ENCODE measurements at regions not wholly inside any gene's neighbourhood (a gene's known extent, or its start where the extent isn't known, plus 50 kb on each side); places are given as distances from the start of the nearest gene placed in this dataset.

DNA sequence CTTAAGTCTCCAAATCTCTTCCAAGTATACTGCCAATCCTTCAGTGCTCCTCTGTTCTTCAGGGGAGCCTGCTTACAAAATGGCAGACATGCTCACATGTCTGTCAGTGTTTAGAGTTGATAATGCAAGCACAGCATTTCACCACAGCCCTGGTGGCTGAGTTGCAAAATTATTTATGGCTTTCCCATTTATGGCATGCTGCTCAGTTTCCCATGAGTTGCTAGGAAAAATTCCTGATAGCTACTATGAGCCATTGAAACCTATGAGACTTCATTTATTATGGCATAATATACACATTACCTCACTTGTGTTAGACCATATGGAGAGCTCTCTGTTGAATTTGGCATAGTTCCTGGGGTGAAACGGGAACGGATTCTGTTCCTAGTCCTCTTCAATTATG is 448.7 kb upstream of the TCF4 start:
- Histone ChIP-seq H3K27ac (no peak overlapping the region), H3K36me3 (no peaks in the 10 kb centered on the region), H3K27me3 (no peaks in the 10 kb centered on the region), H3K4me3 (no peak overlapping the region), H3K4me1 (no peaks in the 10 kb centered on the region), H3K9me3 (peaks cover 0 to 4% of the 10 kb centered on the region in 2 donors)
- ATAC-seq (no peak), DNase-seq (no peak)
- intact Hi-C loops (cut with DNase I) = no loop called here
- TF ChIP-seq, protein P1, sequence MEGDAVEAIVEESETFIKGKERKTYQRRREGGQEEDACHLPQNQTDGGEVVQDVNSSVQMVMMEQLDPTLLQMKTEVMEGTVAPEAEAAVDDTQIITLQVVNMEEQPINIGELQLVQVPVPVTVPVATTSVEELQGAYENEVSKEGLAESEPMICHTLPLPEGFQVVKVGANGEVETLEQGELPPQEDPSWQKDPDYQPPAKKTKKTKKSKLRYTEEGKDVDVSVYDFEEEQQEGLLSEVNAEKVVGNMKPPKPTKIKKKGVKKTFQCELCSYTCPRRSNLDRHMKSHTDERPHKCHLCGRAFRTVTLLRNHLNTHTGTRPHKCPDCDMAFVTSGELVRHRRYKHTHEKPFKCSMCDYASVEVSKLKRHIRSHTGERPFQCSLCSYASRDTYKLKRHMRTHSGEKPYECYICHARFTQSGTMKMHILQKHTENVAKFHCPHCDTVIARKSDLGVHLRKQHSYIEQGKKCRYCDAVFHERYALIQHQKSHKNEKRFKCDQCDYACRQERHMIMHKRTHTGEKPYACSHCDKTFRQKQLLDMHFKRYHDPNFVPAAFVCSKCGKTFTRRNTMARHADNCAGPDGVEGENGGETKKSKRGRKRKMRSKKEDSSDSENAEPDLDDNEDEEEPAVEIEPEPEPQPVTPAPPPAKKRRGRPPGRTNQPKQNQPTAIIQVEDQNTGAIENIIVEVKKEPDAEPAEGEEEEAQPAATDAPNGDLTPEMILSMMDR (IDR thresholded peaks at IDR 0.05) = no peak

- H3K27ac ChIP-seq = no peak overlapping the region
- no peaks in the 10 kb centered on the region for H3K36me3 ChIP-seq
- H3K9me3 ChIP-seq = peaks cover 0 to 4% of the 10 kb centered on the region in 2 donors
- intact Hi-C loops (cut with DNase I) = no loop called here
- no peaks in the 10 kb centered on the region for H3K4me1 ChIP-seq
- no peaks in the 10 kb centered on the region for H3K27me3 ChIP-seq
- ATAC-seq = no peak
- no peak for DNase-seq
- TF ChIP-seq, protein P1 (IDR thresholded peaks at IDR 0.05) = no peak
- H3K4me3 ChIP-seq = no peak overlapping the region
Observed at GRCh38 chr18:56035546-56035945, 447.6 kb upstream of the TCF4 start.

DNA sequence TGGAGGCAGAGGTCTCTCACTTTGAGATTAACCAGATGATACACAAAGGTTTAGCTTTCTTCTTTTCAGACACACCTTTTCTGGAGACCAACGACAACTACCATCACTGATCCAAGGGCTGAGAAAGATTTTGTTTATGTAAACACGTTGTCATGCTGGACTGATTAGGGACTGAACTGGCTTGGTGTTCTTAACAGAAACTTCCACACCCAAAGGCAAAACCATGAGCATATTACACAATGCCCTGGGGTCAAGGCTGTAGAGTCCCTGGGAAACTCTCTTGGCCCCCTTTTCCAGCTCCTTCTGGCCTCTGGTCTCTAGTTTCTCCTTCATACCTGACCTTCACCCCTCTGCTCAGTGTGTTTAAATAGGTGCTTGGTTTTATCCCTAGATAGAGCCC is 447.0 kb upstream of the TCF4 start:
- Histone ChIP-seq H3K27me3 (no peaks in the 10 kb centered on the region), H3K27ac (no peak overlapping the region), H3K9me3 (peaks cover 0 to 4% of the 10 kb centered on the region in 2 donors), H3K36me3 (no peaks in the 10 kb centered on the region), H3K4me1 (no peaks in the 10 kb centered on the region), H3K4me3 (no peak overlapping the region)
- TF ChIP-seq, protein P1 (IDR thresholded peaks at IDR 0.05) = no peak
- intact Hi-C loops (cut with DNase I) = no loop called here
- ATAC-seq (no peak), DNase-seq (no peak)

GRCh38 chr18:56030060-56030459 is 442.1 kb upstream of the TCF4 start:
- peaks cover 0 to 4% of the 10 kb centered on the region in 2 donors for H3K9me3 ChIP-seq
- ATAC-seq (no peak), DNase-seq (no peak)
- H3K27me3 ChIP-seq = no peaks in the 10 kb centered on the region
- H3K4me3 ChIP-seq = no peak overlapping the region
- intact Hi-C loops (cut with DNase I) = no loop called here
- no peaks in the 10 kb centered on the region for H3K36me3 ChIP-seq
- TF ChIP-seq, protein P1 (IDR thresholded peaks at IDR 0.05) = no peak
- H3K27ac ChIP-seq = no peak overlapping the region
- no peaks in the 10 kb centered on the region for H3K4me1 ChIP-seq

DNA sequence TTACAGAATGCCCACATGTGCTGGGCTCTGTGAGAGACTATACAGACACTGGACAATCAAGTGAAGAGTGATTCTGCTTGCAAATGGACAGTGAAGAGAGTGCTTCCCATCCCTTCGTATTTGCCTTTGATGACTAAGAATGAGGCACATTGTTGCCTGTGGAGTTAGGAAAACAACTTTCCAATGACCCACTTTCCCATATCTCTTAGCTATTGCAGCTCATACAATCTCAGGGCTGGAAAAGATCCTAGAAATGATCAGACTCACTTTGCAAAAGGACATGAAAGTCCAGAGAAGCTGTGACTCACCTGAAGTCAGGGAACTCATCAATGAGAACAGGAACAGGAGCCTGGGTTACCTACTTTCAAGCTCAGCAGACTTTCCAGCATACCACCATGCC is 440.5 kb upstream of the TCF4 start:
- no peak for ATAC-seq
- no peak overlapping the region for H3K4me3 ChIP-seq
- H3K27ac ChIP-seq = no peak overlapping the region
- TF ChIP-seq, protein P1 (IDR thresholded peaks at IDR 0.05) = no peak
- no peaks in the 10 kb centered on the region for H3K4me1 ChIP-seq
- no peaks in the 10 kb centered on the region for H3K27me3 ChIP-seq
- DNase-seq = no peak
- intact Hi-C loops (cut with DNase I) = no loop called here
- H3K36me3 ChIP-seq = no peaks in the 10 kb centered on the region
- H3K9me3 ChIP-seq = peaks cover 0 to 4% of the 10 kb centered on the region in 2 donors
